ENCODE measurements at regions not wholly inside any gene's neighbourhood (a gene's known extent, or its start where the extent isn't known, plus 50 kb on each side); places are given as distances from the start of the nearest gene placed in this dataset.
"Not testable (repeated sequence)": the region's sequence is repeated elsewhere in the genome, so short reads cannot be mapped to it uniquely, and the experiment has no call there.

DNA sequence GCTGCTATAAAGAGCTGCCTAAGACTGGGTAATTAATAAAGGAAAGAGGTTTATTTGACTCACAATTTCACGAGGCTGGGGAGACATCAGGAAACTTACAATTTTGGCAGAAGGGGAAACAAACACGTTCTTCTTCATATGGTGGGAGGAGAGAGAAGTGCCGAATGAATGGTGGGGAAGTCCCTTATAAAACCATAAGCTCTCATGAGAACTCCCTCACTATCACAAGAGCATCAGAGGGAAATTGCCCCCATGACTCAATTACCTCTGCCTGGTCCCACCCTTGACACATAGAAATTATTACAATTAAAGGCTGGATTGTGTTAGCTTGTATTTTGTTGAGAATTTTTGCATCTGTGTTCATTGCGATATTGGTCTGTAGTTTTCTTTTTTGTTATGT, 460.5 kb upstream of the RAB6C start:
- Histone ChIP-seq H3K36me3 (ENCODE audit: insufficient read depth, low read length) (no peaks in the 10 kb centered on the region), H3K27ac (ENCODE audit: low read depth, low read length) (no peak overlapping the region), H3K79me2 (ENCODE audit: control insufficient read depth, insufficient read depth, low read length, unreplicated experiment) (no peaks in the 10 kb centered on the region), H2AFZ (ENCODE audit: low read length, unreplicated experiment) (no peak overlapping the region), H3K4me1 (ENCODE audit: control insufficient read depth, insufficient read depth, low read length, unreplicated experiment) (no peaks in the 10 kb centered on the region), H3K27me3 (ENCODE audit: insufficient read depth, low read length) (no peaks in the 10 kb centered on the region), H3K4me3 (ENCODE audit: low read depth, low read length) (no peak overlapping the region)

DNA sequence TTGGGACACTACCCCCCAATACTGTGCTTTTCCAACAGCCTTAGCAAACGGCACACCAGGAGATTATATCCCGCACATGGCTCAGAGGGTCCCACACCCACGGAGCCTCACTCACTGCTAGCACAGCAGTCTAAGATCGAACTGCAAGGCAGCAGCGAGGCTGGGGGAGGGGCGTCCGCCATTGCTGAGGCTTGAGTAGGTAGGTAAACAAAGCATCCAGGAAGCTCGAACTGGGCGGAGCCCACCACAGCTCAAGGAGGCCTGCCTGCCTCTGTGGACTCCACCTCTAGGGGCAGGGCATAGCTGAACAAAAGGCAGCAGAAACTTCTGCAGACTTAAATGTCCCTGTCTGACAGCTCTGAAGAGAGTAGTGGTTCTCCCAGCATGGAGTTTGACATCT, 447.3 kb upstream of the RAB6C start:
- not testable (repeated sequence) for H2AFZ ChIP-seq (ENCODE audit: low read length, unreplicated experiment); H3K4me1 ChIP-seq (ENCODE audit: control insufficient read depth, insufficient read depth, low read length, unreplicated experiment); H3K4me3 ChIP-seq (ENCODE audit: low read depth, low read length); H3K79me2 ChIP-seq (ENCODE audit: control insufficient read depth, insufficient read depth, low read length, unreplicated experiment); H3K36me3 ChIP-seq (ENCODE audit: insufficient read depth, low read length); H3K27me3 ChIP-seq (ENCODE audit: insufficient read depth, low read length); H3K27ac ChIP-seq (ENCODE audit: low read depth, low read length)

DNA sequence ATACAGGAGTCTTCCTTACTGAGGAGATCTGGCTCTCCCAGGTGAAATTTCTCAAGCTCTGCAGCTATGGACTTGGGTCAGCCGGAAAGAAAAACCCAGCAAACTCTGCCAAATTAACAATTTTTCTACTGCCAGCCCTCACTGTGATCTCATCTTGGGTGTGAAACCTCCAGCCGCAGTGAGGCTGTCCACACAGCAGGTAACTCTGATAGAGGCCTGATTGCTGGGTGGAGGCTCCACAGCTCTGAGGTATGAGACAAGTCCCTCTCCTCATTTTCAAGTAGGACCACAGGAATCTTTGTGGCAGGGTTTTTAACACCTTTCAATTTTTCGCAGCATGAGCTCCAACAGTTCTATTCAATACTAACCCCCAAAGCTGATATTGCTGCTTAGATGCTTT, 430.6 kb upstream of the RAB6C start:
- Histone ChIP-seq H3K79me2 (ENCODE audit: control insufficient read depth, insufficient read depth, low read length, unreplicated experiment) (no peaks in the 10 kb centered on the region), H3K36me3 (ENCODE audit: insufficient read depth, low read length) (no peaks in the 10 kb centered on the region), H3K4me1 (ENCODE audit: control insufficient read depth, insufficient read depth, low read length, unreplicated experiment) (no peaks in the 10 kb centered on the region), H3K27me3 (ENCODE audit: insufficient read depth, low read length) (no peaks in the 10 kb centered on the region), H3K27ac (ENCODE audit: low read depth, low read length) (no peak overlapping the region), H2AFZ (ENCODE audit: low read length, unreplicated experiment) (no peak overlapping the region), H3K4me3 (ENCODE audit: low read depth, low read length) (no peak overlapping the region)

DNA sequence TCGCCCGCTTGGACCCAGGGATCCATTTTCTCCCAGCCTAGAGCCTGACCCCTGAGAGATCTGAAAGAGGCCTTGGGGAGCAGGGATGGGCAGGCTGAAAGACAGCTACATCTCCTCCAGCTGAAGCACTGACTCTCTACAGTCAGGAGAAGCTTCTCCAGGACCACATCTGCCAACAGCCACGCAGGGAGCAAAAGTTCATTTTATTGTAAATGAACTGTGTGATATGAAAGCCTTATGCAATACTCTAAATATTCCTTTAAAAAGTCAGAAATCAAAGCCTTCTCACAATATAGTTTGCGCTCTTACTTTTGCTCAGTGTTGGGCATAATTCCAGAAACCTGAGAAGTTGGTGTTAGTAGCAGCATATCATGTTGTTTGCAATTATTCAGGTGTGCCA, 428.9 kb upstream of the RAB6C start:
- Histone ChIP-seq H3K27me3 (ENCODE audit: insufficient read depth, low read length) (no peaks in the 10 kb centered on the region), H3K36me3 (ENCODE audit: insufficient read depth, low read length) (no peaks in the 10 kb centered on the region), H3K4me1 (ENCODE audit: control insufficient read depth, insufficient read depth, low read length, unreplicated experiment) (no peaks in the 10 kb centered on the region), H2AFZ (ENCODE audit: low read length, unreplicated experiment) (no peak overlapping the region), H3K27ac (ENCODE audit: low read depth, low read length) (no peak overlapping the region), H3K79me2 (ENCODE audit: control insufficient read depth, insufficient read depth, low read length, unreplicated experiment) (no peaks in the 10 kb centered on the region), H3K4me3 (ENCODE audit: low read depth, low read length) (no peak overlapping the region)

DNA sequence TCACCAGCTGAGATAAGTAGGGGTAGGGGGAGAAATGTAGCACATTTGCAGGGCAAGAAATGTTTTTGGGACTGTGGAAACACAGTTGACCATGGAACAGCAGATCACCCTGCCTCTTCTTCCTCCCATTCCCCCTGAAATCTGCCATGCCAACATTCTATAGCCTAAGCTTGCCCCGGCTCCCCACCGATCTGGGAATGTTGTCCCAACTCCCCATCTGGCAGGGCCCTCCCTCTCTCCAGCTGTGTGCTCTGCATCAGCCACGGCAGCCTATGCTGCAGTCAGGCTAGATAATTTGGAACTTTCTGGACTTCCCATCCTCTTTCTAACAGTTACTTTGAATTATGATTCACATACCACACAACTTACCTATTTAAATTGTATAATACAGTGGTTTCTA, 425.1 kb upstream of the RAB6C start:
- Histone ChIP-seq H3K4me1 (ENCODE audit: control insufficient read depth, insufficient read depth, low read length, unreplicated experiment) (no peaks in the 10 kb centered on the region), H3K79me2 (ENCODE audit: control insufficient read depth, insufficient read depth, low read length, unreplicated experiment) (no peaks in the 10 kb centered on the region), H3K4me3 (ENCODE audit: low read depth, low read length) (no peak overlapping the region), H3K27me3 (ENCODE audit: insufficient read depth, low read length) (no peaks in the 10 kb centered on the region), H3K27ac (ENCODE audit: low read depth, low read length) (no peak overlapping the region), H2AFZ (ENCODE audit: low read length, unreplicated experiment) (no peak overlapping the region), H3K36me3 (ENCODE audit: insufficient read depth, low read length) (no peaks in the 10 kb centered on the region)

DNA sequence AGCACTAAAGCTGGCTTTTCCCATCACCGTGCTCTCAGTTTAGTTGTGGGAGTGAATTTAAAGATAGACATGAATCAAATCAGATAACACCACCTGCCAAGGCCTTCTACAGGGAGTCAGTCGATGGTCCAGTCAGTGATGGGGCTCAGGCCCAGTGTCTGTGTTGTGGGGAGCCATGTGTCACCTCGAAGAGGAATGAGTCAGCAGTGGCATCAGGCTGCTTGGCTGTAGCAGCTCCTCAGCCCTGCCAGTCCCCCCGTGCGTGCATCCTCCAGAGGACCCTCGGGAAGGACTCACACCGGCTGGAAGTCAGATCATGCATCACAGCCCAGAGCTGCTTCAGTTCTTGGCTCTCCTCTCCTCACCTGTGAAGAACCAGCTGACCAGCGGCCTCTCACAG, 420.4 kb upstream of the RAB6C start:
- no peak overlapping the region for H3K27ac ChIP-seq (ENCODE audit: low read depth, low read length)
- no peak overlapping the region for H2AFZ ChIP-seq (ENCODE audit: low read length, unreplicated experiment)
- H3K4me3 ChIP-seq (ENCODE audit: low read depth, low read length): no peak overlapping the region
- no peaks in the 10 kb centered on the region for H3K27me3 ChIP-seq (ENCODE audit: insufficient read depth, low read length)
- no peaks in the 10 kb centered on the region for H3K79me2 ChIP-seq (ENCODE audit: control insufficient read depth, insufficient read depth, low read length, unreplicated experiment)
- H3K4me1 ChIP-seq (ENCODE audit: control insufficient read depth, insufficient read depth, low read length, unreplicated experiment): no peaks in the 10 kb centered on the region
- no peaks in the 10 kb centered on the region for H3K36me3 ChIP-seq (ENCODE audit: insufficient read depth, low read length)

DNA sequence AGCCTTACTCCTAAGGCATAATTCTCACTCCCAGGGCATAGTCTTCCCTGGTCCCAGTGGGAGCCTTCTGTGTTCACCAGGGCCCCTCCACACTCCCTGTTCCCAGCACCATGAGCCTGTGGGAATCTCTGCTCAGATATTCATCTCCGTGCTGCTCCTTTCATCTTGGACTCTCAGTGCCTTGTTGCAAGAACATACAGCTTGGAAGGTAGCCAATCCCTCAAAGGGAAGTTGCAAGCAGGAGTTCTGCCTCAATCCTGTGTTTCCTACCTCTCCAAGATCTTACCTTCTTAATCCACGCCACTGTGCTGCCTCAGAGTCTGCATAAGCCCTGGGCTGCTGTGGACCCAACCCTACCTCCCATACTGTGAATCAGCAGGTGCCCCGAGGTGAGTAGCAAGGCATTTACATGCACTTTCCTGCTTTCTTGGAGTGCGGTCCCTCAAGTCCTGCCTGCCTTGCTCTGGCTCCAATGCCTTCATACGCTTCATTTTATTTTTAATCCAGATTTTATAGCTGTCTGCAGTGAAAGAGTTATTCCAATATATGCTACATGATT, 413.8 kb upstream of the RAB6C start:
- no peaks in the 10 kb centered on the region for H3K27me3 ChIP-seq (ENCODE audit: insufficient read depth, low read length)
- no peaks in the 10 kb centered on the region for H3K36me3 ChIP-seq (ENCODE audit: insufficient read depth, low read length)
- no peak overlapping the region for H3K4me3 ChIP-seq (ENCODE audit: low read depth, low read length)
- H3K4me1 ChIP-seq (ENCODE audit: control insufficient read depth, insufficient read depth, low read length, unreplicated experiment): no peaks in the 10 kb centered on the region
- no peak overlapping the region for H2AFZ ChIP-seq (ENCODE audit: low read length, unreplicated experiment)
- H3K79me2 ChIP-seq (ENCODE audit: control insufficient read depth, insufficient read depth, low read length, unreplicated experiment): no peaks in the 10 kb centered on the region
- H3K27ac ChIP-seq (ENCODE audit: low read depth, low read length): no peak overlapping the region

DNA sequence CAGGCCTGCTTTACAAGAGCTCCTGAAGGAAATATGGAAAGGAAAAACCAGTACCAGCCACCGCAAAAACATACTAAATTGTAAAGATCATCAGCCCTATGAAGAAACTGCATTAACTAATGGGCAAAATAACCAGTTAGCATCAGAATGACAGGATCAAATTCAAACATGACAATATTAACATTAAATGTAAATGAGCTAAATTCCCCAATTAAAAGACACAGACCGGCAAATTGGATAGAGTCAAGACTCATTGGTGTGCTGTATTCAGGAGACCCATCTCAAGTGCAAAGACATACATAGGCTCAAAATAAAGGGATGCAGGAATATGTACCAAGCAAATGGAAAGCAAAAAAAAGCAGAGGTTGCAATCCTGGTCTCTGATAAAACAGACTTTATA, 408.7 kb upstream of the RAB6C start:
- H3K4me1 ChIP-seq (ENCODE audit: control insufficient read depth, insufficient read depth, low read length, unreplicated experiment); H3K27me3 ChIP-seq (ENCODE audit: insufficient read depth, low read length); H3K79me2 ChIP-seq (ENCODE audit: control insufficient read depth, insufficient read depth, low read length, unreplicated experiment); H3K27ac ChIP-seq (ENCODE audit: low read depth, low read length); H3K36me3 ChIP-seq (ENCODE audit: insufficient read depth, low read length); H3K4me3 ChIP-seq (ENCODE audit: low read depth, low read length); H2AFZ ChIP-seq (ENCODE audit: low read length, unreplicated experiment): not testable (repeated sequence)

DNA sequence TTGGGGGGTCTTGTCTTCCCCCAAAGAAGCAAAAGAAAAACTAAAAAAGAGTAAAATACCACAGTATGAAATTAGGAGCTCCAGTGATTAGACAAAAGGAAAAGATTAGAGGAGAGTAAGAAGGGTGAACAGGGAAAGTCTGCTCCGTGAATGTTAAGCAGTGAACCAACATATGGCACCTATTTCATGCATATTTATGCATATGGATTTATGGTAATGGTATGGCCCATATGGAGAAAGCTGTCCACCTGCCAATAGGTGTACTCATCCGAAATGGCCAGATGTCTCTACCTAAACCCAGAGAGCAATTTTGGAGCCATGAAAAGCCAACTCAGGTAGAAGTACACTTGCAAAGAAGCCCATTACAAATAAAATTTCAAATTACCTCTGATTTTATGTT, 404.0 kb upstream of the RAB6C start:
- H3K36me3 ChIP-seq (ENCODE audit: insufficient read depth, low read length): no peaks in the 10 kb centered on the region
- no peaks in the 10 kb centered on the region for H3K79me2 ChIP-seq (ENCODE audit: control insufficient read depth, insufficient read depth, low read length, unreplicated experiment)
- no peak overlapping the region for H3K4me3 ChIP-seq (ENCODE audit: low read depth, low read length)
- H3K27ac ChIP-seq (ENCODE audit: low read depth, low read length): no peak overlapping the region
- no peaks in the 10 kb centered on the region for H3K4me1 ChIP-seq (ENCODE audit: control insufficient read depth, insufficient read depth, low read length, unreplicated experiment)
- H3K27me3 ChIP-seq (ENCODE audit: insufficient read depth, low read length): no peaks in the 10 kb centered on the region
- H2AFZ ChIP-seq (ENCODE audit: low read length, unreplicated experiment): no peak overlapping the region

DNA sequence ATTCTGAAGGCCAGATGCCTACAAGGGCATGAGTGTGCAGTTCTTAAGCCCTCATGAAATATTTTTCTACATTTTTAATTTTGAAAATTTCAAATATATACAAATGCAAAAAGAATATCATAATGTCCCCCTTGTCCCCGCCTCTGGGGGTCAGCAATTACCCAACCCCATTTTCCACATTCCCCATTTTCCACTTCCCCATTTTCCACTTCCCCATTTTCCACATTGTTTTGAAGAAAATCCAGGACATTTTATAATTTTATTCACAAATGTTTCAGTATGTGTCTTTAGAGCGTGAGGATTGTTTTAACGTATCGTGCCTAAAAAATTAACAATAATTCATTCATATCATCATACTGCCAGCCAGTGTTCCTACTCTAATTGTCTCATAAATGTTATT, 403.6 kb upstream of the RAB6C start:
- Histone ChIP-seq H2AFZ (ENCODE audit: low read length, unreplicated experiment) (no peak overlapping the region), H3K36me3 (ENCODE audit: insufficient read depth, low read length) (no peaks in the 10 kb centered on the region), H3K4me1 (ENCODE audit: control insufficient read depth, insufficient read depth, low read length, unreplicated experiment) (no peaks in the 10 kb centered on the region), H3K4me3 (ENCODE audit: low read depth, low read length) (no peak overlapping the region), H3K27me3 (ENCODE audit: insufficient read depth, low read length) (no peaks in the 10 kb centered on the region), H3K79me2 (ENCODE audit: control insufficient read depth, insufficient read depth, low read length, unreplicated experiment) (no peaks in the 10 kb centered on the region), H3K27ac (ENCODE audit: low read depth, low read length) (no peak overlapping the region)

DNA sequence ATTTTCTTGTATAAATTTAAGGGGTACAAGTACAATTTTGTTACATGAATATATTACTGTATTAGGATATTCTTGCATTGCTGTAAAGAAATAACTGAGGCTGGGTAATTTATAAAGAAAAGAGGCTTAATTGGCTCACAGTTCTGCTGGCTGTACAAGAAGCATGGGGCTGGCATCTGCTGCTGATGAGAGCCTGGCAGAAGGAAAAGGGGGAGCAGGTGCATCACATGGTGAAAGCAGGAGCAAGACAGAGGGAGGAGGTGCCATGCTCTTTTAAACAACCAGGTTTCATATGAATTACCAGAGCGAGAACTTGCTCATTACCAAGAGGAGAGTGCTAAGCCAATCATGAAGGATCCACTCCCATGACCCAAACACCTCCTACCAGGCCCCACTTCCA, 399.5 kb upstream of the RAB6C start:
- H3K79me2 ChIP-seq (ENCODE audit: control insufficient read depth, insufficient read depth, low read length, unreplicated experiment): no peaks in the 10 kb centered on the region
- H3K27ac ChIP-seq (ENCODE audit: low read depth, low read length): no peak overlapping the region
- no peak overlapping the region for H2AFZ ChIP-seq (ENCODE audit: low read length, unreplicated experiment)
- no peak overlapping the region for H3K4me3 ChIP-seq (ENCODE audit: low read depth, low read length)
- H3K36me3 ChIP-seq (ENCODE audit: insufficient read depth, low read length): no peaks in the 10 kb centered on the region
- H3K27me3 ChIP-seq (ENCODE audit: insufficient read depth, low read length): no peaks in the 10 kb centered on the region
- no peaks in the 10 kb centered on the region for H3K4me1 ChIP-seq (ENCODE audit: control insufficient read depth, insufficient read depth, low read length, unreplicated experiment)
